AG09319 (cell line): ENCODE measurements at regions not wholly inside any gene's neighbourhood (a gene's known extent, or its start where the extent isn't known, plus 50 kb on each side); places are given as distances from the start of the nearest gene placed in this dataset.

ENCODE experiments used
- DNase-seq: peaks from one replicate; pipeline ENCODE4 v3.0.0-alpha.2; 2010; ENCODE audit warnings: low read depth; ENCODE audit errors: extremely low read depth
- CTCF ChIP-seq: IDR thresholded peaks from 2 replicates; pipeline ENCODE4 v1.5.1; 2011; ENCODE audit warnings: low read depth, mild to moderate bottlenecking, inconsistent platforms, low read length, moderate library complexity

- no peak for TF ChIP-seq CTCF
- peak; percentile 44 for DNase-seq
Observed at GRCh38 chr18:45254709-45255082, 360.6 kb upstream of the SLC14A2 start.

- TF ChIP-seq CTCF, result no peak; the same call in 1 of the 2 replicates
- DNase-seq, result peak; percentile 76
Observed at GRCh38 chr18:45255197-45255890, 359.9 kb upstream of the SLC14A2 start.

GRCh38 chr18:45260125-45260524 lies 355.2 kb upstream of the SLC14A2 start:
- DNase-seq, result no peak
- TF ChIP-seq CTCF, result no peak

GRCh38 chr18:45266023-45266422 lies 349.3 kb upstream of the SLC14A2 start:
- no peak for TF ChIP-seq CTCF
- no peak for DNase-seq

GRCh38 chr18:45267622-45268021 lies 347.7 kb upstream of the SLC14A2 start:
- DNase-seq, result no peak
- no peak for TF ChIP-seq CTCF

- no peak for DNase-seq
- TF ChIP-seq CTCF, result no peak
Observed at GRCh38 chr18:45268583-45268982, 346.7 kb upstream of the SLC14A2 start.

- no peak for DNase-seq
- no peak for TF ChIP-seq CTCF
Observed at GRCh38 chr18:45270289-45270771, 344.9 kb upstream of the SLC14A2 start.
